Right atrium auricular region (tissue), 2 donors: ENCODE measurements at regions not wholly inside any gene's neighbourhood (a gene's known extent, or its start where the extent isn't known, plus 50 kb on each side); places are given as distances from the start of the nearest gene placed in this dataset.

ENCODE experiments used
- DNase-seq: peaks from one replicate; pipeline ENCODE4 v3.0.0-alpha.2; 2019; ENCODE audit warnings: low spot score
- H3K27ac ChIP-seq, 2 donors: fragments of 200-600 bp; sonication (generic); 1 replicate in 1 of 2; 2 replicates in 1 of 2; pipeline ENCODE4 v1.5.1; 2016 to 2019
- H3K27me3 ChIP-seq, 2 donors: fragments of 200-600 bp; sonication (generic); one replicate each; pipeline versions ENCODE4 v1.5.1 to v1.6.0; 2017 to 2019
- H3K36me3 ChIP-seq: fragments of 200-600 bp; sonication (generic); one replicate; pipeline ENCODE4 v1.5.1; 2016
- H3K4me1 ChIP-seq, 2 donors: fragments of 200-600 bp; sonication (generic); one replicate each; pipeline versions ENCODE4 v1.5.1 to v1.6.0; 2017 to 2019
- H3K4me3 ChIP-seq, 2 donors: fragments of 200-600 bp; sonication (generic); 1 replicate in 1 of 2; 2 replicates in 1 of 2; pipeline ENCODE4 v1.5.1; 2017 to 2019; ENCODE audit warnings: mild to moderate bottlenecking in 1 of 2, moderate library complexity in 1 of 2
- H3K9me3 ChIP-seq, 2 donors: fragments of 200-600 bp; sonication (generic); one replicate each; pipeline ENCODE4 v1.5.1; 2019
- CTCF ChIP-seq, 2 donors: fragments of 200-600 bp; sonication (generic); IDR thresholded peaks; one replicate each; pipeline ENCODE4 v1.5.1; 2019; ENCODE audit warnings: antibody characterized with exemption in 2 of 2

- Histone ChIP-seq H3K4me3 (no peak overlapping the region), H3K4me1 (no peaks in the 10 kb centered on the region), H3K36me3 (no peaks in the 10 kb centered on the region), H3K9me3 (no peaks in the 10 kb centered on the region), H3K27ac (no peak overlapping the region), H3K27me3 (no peaks in the 10 kb centered on the region)
- no peak for TF ChIP-seq CTCF (IDR thresholded peaks at IDR 0.05)
- no peak for DNase-seq
Observed at GRCh38 chr12:127054531-127054930, 1212.4 kb upstream of the TMEM132C start.

- Histone ChIP-seq H3K9me3 (no peaks in the 10 kb centered on the region), H3K27me3 (no peaks in the 10 kb centered on the region), H3K4me3 (no peak overlapping the region), H3K36me3 (no peaks in the 10 kb centered on the region), H3K4me1 (no peaks in the 10 kb centered on the region), H3K27ac (no peak overlapping the region)
- no peak for TF ChIP-seq CTCF (IDR thresholded peaks at IDR 0.05)
- DNase-seq, result no peak
Observed at GRCh38 chr12:127060310-127060847, 1206.6 kb upstream of the TMEM132C start.

- Histone ChIP-seq H3K4me3 (no peak overlapping the region), H3K9me3 (no peaks in the 10 kb centered on the region), H3K27me3 (no peaks in the 10 kb centered on the region), H3K27ac (no peak overlapping the region), H3K4me1 (no peaks in the 10 kb centered on the region), H3K36me3 (no peaks in the 10 kb centered on the region)
- no peak for DNase-seq
- no peak for TF ChIP-seq CTCF (IDR thresholded peaks at IDR 0.05)
Observed at GRCh38 chr12:127060933-127061332, 1206.0 kb upstream of the TMEM132C start.

GRCh38 chr12:127063339-127064072, 1203.5 kb upstream of the TMEM132C start:
- Histone ChIP-seq H3K4me1 (no peaks in the 10 kb centered on the region), H3K27ac (no peak overlapping the region), H3K27me3 (no peaks in the 10 kb centered on the region), H3K36me3 (no peaks in the 10 kb centered on the region), H3K9me3 (no peaks in the 10 kb centered on the region), H3K4me3 (no peak overlapping the region)
- DNase-seq, result no peak
- TF ChIP-seq CTCF (IDR thresholded peaks at IDR 0.05), result no peak

- no peaks in the 10 kb centered on the region for H3K4me1 ChIP-seq
- H3K9me3 ChIP-seq, result no peaks in the 10 kb centered on the region
- H3K27ac ChIP-seq, result no peak overlapping the region
- no peaks in the 10 kb centered on the region for H3K36me3 ChIP-seq
- no peak for DNase-seq
- H3K4me3 ChIP-seq, result no peak overlapping the region
- no peak for TF ChIP-seq CTCF (IDR thresholded peaks at IDR 0.05)
- H3K27me3 ChIP-seq, result no peaks in the 10 kb centered on the region
Observed at GRCh38 chr12:127064207-127064606, 1202.8 kb upstream of the TMEM132C start.

- no peak for TF ChIP-seq CTCF (IDR thresholded peaks at IDR 0.05)
- Histone ChIP-seq H3K27me3 (no peaks in the 10 kb centered on the region), H3K36me3 (no peaks in the 10 kb centered on the region), H3K27ac (no peak overlapping the region), H3K4me3 (no peak overlapping the region), H3K9me3 (no peaks in the 10 kb centered on the region), H3K4me1 (no peaks in the 10 kb centered on the region)
- no peak for DNase-seq
Observed at GRCh38 chr12:127065595-127065994, 1201.4 kb upstream of the TMEM132C start.
